ENCODE measurements at regions not wholly inside any gene's neighbourhood (a gene's known extent, or its start where the extent isn't known, plus 50 kb on each side); places are given as distances from the start of the nearest gene placed in this dataset.

GRCh38 chr10:20998036-20998435 lies 100.9 kb upstream of the NEBL start:
- no peak for DNase-seq

DNA sequence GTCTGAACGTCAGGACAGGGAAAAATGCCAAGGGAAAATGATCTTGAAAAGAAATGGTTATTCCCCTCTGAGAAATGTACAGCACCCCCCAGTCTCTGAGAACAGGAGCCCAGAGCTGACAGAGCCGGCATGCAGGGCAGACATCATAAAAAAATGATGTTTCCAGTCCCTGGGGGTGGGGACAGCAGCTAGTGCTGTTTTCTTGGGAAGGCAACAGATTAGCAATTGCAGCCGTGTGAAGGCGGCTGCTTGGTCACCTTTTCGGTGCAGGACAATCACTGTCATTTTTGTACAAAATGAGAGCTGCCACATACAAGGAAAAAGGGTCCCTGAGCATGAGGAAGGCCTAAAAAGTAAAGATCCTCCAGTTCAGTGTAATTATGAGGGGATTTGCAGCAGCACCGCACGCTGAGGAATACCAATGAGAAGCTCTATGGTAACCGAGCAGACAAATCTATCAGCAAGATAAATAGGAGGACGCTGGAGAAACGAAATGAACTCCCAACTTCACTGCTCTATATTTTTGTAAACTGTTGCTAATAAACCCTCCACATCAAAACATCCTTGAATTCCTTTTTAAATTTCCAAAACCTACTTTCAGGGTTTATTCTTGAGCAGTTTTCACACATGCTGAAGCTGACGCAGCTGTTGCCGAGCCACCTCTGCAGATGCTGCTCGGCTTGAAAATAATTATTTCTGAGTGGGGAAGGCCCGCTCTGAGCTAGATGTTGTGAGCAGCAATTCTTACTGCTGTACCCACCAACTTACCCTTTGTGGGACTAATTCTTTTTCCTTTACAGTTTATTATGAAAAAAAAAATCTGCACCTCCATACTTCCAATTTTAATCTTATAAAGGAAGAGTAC lies 98.2 kb upstream of the NEBL start:
- no peak for DNase-seq

DNA sequence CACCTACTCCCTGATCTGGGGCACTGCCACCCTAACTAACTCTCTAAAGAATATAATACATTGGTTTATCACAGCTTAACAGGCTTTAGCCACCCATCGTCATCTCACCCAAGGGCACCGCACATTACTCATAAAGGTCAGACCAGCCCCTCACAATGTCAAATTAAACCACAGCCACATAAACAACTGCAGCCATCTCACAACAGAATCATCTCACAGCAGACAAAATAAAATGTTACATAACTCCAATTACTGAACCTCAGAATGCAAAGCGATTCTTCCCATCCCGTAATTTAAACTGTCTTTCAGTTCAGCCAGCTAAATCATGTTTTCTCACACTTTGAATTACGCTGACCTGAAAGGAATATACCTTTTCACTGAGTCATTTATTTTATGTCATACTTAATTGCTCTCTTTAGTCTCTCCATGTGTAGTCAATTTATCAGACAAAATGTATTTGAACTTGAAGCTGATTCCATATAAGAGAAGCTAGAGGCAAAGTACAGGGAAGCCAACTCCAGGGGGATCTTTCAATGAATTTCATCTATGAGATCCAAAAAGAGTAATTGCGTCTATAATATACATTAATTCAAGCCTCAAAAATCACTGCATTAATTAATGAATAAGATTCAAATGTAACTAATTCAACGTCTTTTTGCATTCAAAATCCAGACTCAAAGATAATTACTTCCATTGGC lies 96.9 kb upstream of the NEBL start:
- DNase-seq: no peak

DNA sequence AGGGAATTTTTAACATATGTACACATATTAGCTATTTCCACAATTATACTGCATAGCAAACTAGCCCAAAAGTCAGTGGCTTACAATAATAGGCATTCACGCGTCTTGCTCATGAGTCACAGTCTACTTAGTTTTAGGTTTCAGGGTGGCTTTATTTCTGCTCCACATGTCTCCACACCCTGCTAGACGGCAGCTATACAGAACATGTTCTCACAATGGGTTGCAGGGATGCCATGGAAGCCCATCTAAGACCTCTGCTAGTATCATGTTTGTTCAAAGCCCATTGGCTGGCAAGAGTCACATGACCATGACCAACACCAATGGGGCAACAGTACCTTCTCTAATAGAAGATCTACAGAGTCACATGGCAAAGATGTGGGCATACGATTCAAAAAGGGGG lies 96.3 kb upstream of the NEBL start:
- DNase-seq: no peak

DNA sequence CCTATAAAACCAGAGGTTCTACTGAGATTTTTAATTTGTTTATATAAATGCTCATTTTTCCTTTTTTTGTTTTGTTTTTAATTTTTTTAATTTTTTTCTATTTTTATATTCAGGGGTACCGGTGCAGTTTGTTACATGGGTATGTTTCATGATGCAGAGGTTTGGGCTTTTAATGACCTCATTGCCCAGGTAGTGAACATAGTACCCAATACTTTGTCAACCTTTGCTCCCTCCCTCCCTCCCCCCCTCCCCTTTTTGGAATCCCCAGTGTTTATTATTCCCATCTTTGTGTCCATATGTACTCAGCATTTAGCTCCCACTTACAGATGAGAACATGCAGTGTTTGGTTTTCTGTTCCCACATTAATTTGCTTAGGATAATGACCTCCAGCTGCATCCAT lies 94.4 kb upstream of the NEBL start:
- no peak for DNase-seq

DNA sequence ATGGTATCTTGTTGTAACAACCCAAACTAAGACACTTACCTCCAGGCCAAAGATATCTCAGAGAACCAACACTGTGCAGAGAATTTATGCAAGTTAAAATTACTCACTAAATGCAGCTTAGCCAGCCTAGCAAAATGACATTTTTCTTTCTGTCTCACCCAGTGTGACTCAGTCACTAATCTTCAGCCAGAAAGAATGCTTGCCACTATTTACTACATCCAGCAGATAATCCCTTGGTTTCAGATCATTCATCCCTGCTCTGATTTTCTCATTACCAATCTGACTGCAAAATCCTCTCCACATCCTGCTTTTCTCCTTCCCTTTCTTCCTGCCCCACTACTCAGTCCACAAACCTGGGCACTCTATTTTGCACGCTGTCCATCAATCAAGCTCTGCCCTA lies 93.5 kb upstream of the NEBL start:
- DNase-seq: no peak

DNA sequence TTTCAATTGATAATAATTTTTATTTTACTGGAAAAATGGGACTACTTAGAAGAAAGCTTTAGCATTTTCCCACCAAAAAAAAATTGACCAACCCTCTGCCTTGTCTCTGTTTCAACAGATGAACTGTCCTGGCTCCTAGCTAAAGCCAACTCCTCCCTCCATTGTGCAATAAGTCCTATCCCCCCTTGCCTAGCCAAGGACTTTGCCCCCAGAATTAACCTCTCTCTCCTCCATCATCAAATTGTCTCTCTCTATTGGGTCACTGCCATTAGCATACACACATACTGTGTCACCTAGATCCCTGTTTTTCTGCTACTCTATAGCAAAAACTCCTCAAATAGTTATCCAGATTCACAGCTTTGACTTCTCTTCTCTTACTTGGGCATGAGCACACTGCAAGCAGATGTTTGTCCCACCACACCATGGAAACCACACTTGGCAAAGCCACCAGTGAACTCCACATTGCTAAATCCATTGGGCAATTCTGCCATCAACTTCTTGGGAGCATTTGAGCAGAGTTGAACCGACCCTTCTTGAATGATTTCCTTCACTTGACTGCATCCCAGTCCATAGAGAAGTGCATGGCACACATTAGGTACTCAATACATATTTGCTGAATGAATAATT lies 91.4 kb upstream of the NEBL start:
- DNase-seq: no peak

DNA sequence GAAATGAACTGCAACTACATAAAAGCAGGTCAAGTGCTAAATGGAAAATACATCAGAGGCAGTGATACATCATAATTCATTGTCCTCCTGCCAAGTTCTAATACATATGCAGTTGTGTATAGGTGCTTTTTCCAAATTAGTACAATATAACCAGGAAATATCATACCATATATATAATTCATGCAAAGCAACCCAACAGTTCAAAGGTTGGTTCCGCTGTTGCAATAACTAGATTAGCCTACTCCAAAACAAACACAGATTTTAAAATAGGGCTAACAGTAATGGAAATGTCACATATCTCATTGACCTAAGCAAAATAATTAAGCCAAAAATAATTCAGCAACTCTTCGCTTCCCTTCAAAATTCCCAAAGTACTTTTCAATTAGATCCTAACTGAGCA lies 88.9 kb upstream of the NEBL start:
- no peak for DNase-seq

GRCh38 chr10:20984662-20985061 lies 87.6 kb upstream of the NEBL start:
- DNase-seq: no peak

DNA sequence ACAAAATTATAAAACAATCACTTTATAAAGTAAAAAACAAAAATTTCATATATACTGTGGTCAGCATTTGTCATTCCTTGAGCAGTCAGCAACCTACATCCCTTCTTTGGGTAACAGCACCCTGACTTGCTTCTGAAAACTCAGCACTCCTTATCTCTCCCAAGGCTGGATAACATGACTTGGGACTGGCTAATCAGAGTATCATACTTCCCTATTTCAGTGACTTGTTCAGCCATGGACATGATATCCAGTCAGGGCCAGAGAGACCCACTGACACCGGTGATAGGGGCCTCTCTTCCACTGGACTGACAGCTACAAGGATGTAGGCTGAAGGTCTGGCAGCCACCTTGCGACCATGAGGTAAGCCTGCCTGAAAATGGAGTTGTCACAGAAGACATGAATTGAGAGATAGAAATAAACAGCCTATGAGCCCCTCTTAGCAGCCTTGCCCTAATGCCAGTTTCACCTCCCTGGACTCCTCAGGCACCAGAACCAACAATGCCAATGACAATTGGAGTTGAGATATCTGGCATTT lies 84.4 kb upstream of the NEBL start:
- DNase-seq: no peak

GRCh38 chr10:20978617-20979016 lies 81.5 kb upstream of the NEBL start:
- DNase-seq: no peak

GRCh38 chr10:20977300-20977699 lies 80.2 kb upstream of the NEBL start:
- no peak for DNase-seq

DNA sequence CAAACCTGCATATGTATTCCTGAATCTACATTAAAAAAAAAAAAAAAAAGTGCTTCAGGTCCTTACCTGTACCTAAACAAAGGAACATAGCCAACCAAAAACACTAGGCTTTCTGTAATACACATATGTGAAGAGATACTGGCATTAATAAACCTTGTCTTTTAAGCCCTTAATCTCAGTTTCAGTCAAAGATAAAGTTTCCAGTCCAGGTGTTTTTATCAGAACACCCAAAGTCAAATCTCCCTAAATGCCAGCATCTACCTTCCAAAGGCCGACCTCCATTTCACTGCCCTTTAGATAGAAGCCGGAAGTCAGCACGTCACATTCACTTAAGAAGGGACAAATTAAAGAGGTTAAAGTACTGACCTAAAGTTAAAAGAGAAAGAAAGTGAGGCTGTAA lies 79.8 kb upstream of the NEBL start:
- no peak for DNase-seq

- no peak for DNase-seq
These were observed 79.3 kb upstream of the NEBL start for GRCh38 chr10:20976390-20976789.

DNA sequence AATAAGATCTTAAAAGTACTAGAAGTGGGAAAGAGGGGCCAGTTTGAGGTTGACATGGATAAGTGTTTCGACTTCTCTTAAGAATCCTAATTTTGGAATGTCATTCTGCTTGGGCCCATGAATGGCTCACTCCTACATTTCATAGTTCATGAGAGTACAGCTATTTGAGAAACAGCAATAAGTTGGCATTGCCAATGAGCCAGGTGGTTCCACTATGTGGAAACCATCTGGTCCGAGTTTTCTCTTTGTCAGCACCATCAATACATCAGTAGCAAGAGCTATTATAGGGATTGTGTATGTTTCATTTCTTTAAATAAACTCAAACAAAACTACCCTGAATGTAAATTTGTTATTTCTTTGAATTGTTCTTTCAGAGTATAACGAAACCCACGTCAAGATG lies 78.1 kb upstream of the NEBL start:
- no peak for DNase-seq

GRCh38 chr10:20972925-20973324 lies 75.8 kb upstream of the NEBL start:
- DNase-seq: no peak

- no peak for DNase-seq
These were observed 74.8 kb upstream of the NEBL start for GRCh38 chr10:20971901-20972300.

DNA sequence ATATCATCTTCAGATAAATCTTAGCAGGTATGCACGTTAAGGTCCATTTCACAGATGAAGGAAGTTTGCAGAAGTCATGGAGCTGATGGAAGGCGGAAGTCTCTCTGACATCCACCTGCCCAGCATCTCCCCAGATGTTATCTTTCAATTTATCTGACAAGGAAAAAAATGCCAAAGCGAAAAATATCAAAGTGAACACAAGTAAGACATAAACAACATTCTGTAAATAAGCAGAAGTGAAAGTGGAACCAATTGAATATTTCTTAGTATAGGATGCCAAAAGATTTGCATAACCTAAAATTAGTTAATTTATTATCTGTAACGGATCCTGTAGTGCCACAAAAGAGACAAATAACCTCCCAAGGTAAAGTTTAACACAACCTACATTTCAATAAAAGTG lies 73.6 kb upstream of the NEBL start:
- DNase-seq: no peak

GRCh38 chr10:20970044-20970443 lies 72.9 kb upstream of the NEBL start:
- no peak for DNase-seq

GRCh38 chr10:20966426-20966825 lies 69.3 kb upstream of the NEBL start:
- no peak for DNase-seq

- no peak for DNase-seq
These were observed 66.8 kb upstream of the NEBL start for GRCh38 chr10:20963721-20964595.

DNA sequence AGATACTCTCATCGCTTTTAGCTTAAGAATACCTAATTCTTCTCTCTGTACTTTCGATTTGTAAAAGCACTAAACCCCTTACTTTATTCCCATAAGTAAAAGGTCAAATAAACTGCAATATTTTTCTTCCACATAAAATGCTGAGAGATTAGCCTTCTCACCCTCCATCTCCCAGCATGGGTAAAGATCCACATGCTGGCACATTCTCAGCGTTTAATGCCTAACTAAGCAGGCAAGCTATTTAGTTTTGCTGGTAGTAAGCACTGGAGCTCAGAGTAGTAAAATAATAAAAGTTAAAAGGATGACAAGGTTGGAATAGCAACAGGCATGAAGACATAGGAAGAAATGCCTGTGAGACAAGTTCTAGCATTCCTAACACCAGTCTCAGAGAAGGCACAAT lies 65.9 kb upstream of the NEBL start:
- no peak for DNase-seq

DNA sequence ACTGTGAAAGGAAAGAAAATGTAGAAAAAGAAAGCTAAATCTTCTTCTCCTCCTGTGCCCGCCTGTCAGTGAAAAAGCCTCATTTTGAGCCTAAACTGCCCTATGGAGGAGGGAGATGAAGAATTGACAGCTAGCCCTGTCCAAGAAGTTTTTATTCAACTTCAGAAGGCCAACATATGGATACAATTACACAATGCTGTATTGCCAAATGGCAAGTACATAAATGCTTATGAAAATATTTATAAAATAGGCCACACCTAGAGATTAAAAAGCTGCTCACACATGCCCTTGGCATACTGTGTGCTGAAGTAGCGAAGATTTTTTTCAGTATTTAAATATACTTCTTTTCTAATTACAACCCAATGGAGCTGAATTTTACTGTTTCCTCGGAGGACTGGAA lies 65.1 kb upstream of the NEBL start:
- no peak for DNase-seq
